NCI-H1694 treated with DMSO at 0.1 percent for 48 hours (cell line): ENCODE measurements at regions not wholly inside any gene's neighbourhood (a gene's known extent, or its start where the extent isn't known, plus 50 kb on each side); places are given as distances from the start of the nearest gene placed in this dataset.
"Not testable (repeated sequence)": the region's sequence is repeated elsewhere in the genome, so short reads cannot be mapped to it uniquely, and the experiment has no call there.

Experiments
- DNase-seq: peaks from one replicate; lab custom pipeline; 2025; lab: John Stamatoyannopoulos, UW

GRCh38 chr1:200282497-200283122, 127.2 kb downstream of the ZNF281 start:
- DNase-seq, result no peak

DNA sequence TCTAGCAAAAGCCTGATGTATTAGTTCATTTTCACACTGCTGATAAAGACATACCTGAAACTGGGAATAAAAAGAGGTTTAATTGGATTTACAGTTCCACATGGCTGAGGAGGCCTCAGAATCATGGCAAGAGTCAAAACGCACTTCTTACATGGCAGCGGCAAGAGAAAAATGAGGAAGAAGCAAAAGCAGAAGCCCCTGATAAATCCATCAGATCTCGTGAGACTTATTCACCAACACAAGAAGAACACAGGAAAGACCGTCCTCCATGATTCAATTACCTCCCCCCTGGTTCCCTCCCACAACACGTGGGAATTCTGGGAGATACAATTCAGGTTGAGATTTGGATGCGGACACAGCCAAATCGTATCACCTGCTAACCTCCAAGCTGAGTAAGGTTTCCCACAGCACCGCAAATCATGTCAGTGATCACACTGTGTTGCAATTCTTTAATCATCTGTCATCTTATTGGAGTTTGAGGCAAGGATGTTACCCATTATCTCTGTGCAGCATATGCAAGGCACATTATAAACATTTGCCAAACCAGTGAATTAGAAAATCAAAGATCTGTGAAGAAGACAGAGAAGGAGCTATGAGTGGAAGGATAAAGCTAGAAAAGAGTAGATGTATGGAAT, 128.5 kb downstream of the ZNF281 start:
- no peak for DNase-seq

DNA sequence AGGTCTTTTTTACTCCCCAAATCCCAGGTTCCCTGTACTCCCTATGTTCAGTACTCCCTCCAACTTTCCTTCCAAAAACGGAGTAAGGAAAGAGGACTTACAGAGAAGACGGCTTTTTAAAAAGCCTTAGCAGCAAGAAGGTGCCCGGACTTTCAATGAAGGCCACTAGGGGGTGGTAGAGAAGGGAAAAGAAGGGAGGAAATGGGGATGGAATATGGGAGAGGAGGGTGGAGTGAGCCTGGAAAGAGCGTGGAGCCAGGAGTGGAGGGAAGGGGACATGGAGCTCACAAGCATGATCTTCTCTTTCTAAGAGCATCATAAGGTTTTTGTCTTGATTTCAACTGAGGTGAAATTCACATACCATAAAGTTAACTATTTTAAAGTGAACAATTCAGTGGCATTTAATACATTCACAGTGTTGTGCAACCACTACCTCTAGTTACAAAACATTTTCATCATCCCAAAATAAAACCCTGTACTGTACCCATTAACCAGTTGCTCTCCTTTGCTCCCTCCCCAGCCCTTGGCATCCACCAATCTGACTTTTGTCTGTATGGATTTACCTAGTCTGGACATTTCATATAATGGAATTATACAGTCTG, 129.9 kb downstream of the ZNF281 start:
- DNase-seq, result peak; percentile 10

- DNase-seq, result no peak
Measured at GRCh38 chr1:200275816-200276453, 133.9 kb downstream of the ZNF281 start.

DNA sequence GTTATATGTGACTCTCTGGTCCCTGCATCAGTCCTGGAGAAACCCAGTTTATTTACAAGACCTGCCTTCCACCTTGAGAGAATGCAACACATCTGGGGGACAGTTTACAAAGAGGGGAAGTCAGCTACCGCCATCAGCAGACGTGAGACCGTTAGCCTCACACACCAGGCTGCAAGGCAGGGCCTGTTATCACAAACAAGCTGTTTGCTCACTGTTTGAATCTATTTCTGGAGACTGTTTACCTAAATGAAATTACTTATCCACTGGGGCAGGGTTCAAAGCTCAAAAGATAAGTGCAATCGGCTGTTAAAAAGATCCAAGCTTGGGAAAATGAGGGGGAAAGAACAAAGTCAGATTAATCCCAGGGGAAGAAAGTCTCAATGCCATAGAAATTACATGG, 134.4 kb downstream of the ZNF281 start:
- DNase-seq, result no peak

- no peak for DNase-seq
Measured at GRCh38 chr1:200274116-200274515, 135.7 kb downstream of the ZNF281 start.

GRCh38 chr1:200272481-200273068, 137.3 kb downstream of the ZNF281 start:
- DNase-seq, result no peak

DNA sequence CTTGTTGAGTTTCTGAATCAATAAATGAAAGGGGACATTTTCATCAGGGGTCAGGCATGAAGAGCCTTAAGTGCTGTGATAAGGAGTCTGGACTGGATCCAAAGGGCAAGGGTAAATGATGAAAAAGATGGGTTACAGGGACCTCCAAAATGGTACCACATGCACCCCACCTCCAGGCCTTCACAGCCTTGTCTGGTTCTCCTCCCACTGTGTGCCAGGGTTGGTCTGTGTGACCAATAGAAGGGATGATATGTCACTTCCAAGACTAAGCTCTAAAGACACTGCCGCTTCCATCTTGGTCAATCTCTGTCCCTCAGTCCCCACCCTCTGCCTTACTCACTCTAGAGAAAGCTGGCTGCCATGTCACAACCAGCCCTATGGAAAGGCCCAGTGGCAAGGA, 140.6 kb downstream of the ZNF281 start:
- DNase-seq, result no peak

DNA sequence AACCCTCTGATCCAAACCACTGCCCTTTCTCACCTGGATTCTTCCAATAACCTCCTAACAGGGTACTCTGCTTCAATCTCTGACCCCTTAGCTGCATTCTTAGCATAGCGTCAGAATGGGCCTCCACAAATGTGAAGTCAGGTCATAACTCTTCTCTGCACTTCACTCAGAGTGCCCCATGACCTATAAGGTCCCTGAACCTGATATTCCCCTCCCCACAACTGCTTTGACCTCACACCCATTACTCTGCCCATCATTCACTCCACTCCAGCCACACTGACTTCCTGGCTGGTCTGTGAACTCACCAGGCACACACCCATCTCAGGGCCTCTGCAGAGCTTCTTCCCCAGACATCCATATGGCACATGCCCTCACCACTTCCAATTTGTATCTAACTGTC, 141.9 kb downstream of the ZNF281 start:
- DNase-seq, result no peak

DNA sequence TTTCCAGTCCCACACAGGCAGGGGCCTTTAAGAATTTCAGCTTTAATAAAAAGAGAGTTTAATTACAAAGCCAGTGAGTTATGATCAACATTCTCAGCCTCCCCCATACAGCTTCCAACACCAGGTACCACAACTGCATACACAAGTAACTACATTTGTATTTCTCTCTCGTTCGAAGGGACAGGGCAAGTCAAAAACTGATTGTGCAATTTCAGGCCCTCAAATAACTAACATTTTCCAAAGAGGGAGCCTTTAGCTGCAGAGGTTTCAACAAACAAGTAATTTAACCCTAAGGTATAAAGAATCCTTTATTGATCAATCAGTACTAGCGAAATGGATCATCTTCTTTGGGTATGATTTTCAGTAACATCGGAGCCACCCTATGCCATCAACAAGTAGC, 142.4 kb downstream of the ZNF281 start:
- no peak for DNase-seq

DNA sequence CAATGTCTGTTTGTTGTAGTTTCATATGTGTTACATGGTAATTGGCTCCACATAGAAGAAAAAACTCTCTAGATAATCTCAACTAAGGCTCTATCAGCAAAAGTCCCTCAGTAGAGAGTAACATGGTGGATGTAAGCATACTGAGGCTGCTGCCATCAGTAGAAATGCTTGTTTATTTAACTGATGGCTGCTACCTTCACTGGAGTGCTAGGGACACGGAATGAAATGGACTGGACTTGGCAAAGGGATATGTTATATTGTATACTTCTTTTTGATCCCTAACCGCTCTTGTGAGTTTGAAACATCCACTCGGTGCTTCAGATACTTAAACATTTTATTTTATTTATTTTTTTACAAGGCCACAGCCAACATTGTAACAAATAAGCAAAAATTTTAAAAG, 143.0 kb downstream of the ZNF281 start:
- DNase-seq, result no peak

DNA sequence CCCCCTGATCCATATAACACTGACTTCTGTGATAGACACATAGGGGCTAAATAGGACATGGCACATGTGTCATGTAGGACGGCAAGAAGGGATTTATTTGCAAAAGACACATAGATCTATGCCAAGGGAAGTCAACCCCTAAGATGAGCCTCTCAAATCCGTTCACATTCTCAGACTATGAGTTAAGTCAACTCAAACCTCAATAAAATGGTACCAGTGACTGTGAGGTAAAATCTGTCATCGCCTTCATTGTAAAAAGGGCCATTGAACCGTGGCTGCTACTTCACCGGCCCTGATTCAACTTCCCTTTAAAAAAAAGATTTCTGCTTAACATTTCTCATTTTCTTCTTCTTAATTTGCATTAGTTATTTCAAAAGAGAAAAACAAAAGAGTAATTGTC, 144.0 kb downstream of the ZNF281 start:
- DNase-seq, result no peak

GRCh38 chr1:200265104-200265503, 144.7 kb downstream of the ZNF281 start:
- DNase-seq, result no peak

DNA sequence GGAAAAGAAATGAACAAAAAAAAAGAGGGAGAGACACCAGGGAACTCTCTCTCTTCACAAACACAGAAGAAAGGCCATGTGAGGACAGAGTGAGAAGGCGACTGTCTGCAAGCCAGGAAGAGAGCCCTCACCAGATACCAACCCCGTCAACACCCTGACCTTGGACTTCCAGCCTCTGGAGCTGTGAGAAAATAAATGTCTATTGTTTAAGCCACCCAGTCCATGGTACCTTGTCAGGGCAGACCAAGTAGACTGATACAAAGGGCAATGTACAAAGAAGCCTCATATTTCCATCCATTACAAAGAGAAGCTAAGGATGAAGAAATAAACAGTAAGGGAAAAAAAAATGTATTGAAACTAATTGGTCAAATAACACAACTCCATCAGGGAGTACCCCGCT, 146.6 kb downstream of the ZNF281 start:
- DNase-seq, result no peak

GRCh38 chr1:200262326-200262965, 147.4 kb downstream of the ZNF281 start:
- DNase-seq, result no peak

DNA sequence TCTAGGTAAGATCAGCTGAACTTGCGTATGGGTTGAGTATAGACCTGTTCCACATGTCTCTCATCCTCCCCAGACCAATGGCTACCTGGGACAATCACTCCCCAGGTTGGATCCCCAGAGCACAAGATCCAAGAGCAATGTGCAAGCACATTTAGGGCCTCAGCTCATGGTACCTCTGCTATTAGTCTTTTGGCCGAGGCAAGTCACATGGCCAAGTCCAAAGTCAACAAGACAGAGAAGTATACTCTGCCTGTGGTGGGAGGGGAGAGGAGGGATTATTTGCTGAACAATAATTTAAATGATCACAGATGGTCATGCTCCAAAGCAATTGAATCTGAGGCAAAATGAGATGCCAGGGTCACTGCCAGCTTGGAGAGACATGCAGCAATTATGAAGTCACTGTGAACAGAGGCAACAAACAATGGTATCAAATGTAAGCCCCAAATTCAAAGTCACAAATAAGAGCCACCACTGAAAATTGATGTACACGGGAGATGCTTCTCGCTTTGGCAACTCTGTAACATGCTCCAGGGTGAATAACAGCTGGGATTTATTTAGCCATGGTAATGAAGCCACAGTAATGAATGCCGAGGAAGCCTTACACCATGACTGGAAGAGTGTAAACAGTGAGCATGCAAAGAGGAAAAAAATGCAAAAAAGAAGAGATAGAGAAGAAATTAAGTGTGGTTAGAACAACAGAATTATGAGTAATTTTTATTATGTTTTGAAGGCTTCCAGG, 149.1 kb downstream of the ZNF281 start:
- DNase-seq, result peak; percentile 74

DNA sequence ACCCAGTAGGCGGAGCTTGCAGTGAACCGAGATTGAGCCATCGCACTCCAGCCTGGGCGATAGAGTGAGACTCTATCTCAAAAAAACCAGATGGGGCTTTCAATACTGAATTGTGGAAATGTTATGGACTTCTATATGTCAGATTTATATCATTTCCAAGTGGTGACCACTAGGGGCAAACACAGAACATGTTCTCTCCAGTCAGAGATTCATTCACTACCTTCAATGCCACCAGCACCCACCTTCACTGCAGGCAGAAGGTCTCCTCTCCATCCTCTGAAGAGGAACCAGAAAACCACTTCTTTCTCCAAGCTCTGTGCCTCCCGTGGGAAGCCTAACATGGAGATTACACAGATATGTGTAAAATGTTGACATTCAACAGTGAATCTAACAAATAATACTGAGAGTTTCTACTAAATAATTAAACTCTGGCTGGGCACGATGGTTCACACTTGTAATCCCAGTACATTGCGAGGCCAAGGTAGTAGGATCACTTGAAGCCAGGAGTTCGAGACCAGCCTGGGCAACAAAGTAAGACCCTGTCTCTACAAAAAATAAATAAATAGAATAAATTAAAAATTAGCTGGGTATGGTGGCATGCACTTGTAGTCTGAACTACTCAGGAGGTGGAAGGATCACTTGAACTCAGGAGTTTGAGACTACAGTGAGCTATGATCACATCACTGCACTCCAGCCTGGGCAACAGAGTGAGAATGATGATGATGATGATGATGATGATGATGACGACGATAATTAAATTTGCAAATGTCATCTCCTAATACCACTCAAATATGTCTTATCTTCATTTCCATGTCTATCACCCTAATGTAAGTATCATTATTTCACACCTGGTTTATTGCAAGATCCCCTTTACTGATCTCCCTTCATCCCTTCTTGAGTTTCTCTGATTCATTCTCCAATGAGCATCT, 151.1 kb downstream of the ZNF281 start:
- DNase-seq, result peak; percentile 45

DNA sequence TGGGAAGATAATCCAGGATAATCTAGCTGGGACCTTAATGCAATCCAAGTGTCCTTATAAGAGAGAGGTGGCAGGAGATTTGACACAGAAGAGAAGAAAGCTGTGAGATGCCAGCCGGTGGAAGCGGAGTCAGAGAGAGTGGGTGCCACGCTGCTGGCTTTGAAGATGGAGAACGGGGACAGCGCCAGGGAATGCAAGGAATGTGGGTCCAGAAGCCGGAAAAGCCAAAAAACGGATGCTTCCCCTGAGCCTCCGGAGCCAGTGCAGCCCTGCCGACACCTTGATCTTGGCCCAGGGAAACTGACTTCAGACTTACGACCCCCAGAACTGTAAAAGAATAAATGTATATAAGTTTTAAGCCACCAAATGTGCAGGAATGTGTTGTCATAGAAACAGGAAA, 152.6 kb downstream of the ZNF281 start:
- DNase-seq, result no peak

GRCh38 chr1:200254602-200255001, 155.2 kb downstream of the ZNF281 start:
- not testable (repeated sequence) for DNase-seq

DNA sequence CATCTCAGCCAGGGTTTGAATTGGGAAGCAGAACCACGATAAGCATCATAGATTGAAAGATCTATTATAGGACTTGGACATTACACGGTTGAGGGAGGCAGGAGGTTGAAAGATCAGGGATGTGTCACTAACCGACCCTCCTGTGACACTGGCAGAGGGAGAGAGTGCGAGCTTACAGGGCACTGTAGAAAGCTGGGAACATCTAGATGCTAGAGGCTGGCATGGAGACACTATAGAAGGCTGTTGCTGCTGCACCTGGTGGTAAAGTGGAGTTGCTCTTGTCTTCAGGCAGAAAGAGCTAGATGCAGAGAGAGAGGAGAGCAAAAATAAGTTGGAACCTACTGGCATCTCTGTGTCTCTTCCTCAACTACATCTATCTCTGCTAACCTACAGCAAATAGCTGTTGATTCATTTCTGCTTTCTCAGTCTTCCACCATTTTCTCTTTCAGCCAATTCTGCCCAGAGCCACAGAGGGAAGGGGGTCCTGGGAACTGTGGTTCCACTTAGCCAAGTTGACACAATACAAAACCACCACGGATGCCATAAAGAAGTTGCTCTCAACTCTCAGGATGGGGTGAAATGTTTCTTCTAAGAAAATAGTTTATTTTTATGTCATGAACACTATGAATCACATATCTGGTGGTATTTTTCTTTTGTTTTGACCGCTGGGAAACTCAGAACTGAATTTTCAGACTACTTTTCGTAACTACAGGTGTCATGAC, 155.9 kb downstream of the ZNF281 start:
- no peak for DNase-seq
